ENCODE measurements at regions not wholly inside any gene's neighbourhood (a gene's known extent, or its start where the extent isn't known, plus 50 kb on each side); places are given as distances from the start of the nearest gene placed in this dataset.
"Not testable (repeated sequence)": the region's sequence is repeated elsewhere in the genome, so short reads cannot be mapped to it uniquely, and the experiment has no call there.

DNA sequence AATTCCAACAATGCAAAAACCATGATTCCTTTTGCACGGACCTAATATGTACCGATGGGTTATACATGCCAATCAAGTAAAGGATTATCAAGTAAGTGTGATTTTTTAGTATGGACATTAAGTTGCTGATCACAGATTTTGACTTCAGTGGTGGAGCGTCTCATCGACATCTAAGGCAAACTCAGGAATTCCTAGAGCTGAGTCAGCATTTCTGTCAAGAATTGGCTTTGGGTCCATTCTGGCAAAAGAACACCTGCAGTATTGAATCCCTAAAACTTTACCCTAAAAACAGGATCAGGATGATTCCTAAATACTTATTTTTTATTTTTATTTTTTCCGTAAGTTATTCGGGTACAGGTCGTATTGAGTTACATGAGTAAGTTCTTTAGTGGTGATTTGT, 83.6 kb downstream of the HPGD start:
- DNase-seq = no peak

DNA sequence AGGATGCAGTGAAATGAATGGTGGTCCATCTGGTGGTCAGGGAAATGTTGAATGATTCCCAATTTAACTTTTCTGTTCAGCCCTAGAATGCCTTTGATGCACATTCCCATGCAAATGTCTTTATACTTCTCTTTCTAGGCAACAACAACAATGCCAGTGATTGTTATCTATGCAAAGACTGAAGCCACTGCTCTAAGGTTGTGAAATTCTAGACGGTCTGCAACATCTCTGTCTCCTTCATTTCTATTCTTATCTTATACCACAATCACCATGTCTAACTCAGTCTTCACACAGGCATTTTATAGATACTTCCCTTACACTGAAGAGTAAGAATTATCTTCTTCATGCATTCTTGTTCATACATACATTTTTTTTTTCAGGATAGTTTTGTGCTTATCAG, 84.5 kb downstream of the HPGD start:
- DNase-seq = no peak

DNA sequence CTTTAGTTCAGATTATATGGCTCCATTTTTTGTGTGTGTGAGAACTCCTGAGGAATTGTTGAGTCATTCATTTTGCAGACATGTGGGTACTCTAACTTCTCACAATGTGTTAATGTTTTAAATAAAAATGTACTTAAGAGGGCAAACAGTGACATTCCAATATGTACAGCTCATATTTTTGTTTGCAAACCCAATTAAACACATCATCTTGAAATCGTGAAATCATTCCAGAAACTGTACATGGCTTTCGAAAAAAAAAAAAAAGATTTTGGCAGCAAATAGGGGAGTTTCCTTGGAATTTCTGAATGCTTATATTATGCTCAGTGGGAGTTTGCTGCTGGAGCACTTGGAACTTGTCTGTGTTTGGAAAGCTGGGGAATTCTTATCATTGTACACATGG, 85.0 kb downstream of the HPGD start:
- no peak for DNase-seq

DNA sequence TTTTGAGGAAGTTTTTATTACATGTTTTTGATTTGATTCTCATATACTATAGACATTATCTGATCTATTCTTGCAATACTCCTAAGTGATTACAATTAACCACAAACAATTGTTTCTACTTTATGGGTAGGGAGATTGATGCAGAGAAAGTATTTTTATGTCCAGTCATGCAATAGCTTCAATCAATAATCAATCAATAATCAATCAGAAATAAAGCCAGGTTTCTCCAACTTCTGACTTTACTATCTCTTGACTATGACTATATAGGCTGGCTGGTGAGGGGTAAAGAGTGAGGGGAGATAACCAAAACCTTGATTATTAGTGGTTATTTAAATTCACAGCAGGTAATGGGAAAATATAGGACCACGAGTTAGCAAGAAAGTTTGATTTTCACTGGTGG, 85.9 kb downstream of the HPGD start:
- DNase-seq = no peak

DNA sequence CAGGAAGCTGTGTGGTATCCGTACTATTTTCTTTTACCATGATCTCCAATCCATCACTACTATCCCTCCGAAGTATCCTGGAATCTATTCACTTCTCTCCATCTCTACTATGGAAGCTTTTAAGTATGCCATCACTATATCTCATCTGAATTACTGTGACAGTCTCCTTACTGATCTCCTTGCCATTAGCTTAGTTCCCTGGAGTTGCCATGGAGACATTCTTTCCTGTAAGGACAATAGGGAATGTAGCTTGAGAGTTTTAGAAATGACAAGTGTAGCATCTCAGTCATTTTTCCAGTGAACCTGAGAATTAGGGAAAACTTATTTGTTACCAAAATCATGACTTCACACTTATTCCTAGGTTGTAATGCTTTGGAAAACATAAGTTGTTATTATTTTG, 86.3 kb downstream of the HPGD start:
- DNase-seq = no peak

- no peak for DNase-seq
These were observed 87.8 kb downstream of the HPGD start for GRCh38 chr4:174434455-174434854.

DNA sequence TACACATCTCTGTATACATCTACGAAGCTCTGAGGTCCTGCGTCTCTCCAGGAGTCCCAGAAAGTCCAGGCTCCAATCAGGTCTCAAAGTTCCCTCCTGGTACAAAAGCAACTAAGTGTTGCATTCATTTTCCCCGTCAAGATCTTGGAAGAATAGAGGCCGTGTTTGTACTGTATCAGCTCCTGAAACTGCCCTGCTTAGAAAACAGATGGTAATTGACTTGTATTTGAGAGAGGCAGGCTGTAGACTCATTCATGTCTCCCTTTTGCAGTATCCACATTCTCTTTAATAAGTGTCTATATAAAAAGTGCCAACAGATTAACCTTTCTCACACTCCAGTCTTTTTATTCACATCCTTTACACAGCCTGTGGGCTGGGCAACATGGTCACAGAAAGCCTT, 91.7 kb downstream of the HPGD start:
- DNase-seq = no peak

GRCh38 chr4:174429701-174430410, 92.4 kb downstream of the HPGD start:
- no peak for DNase-seq

DNA sequence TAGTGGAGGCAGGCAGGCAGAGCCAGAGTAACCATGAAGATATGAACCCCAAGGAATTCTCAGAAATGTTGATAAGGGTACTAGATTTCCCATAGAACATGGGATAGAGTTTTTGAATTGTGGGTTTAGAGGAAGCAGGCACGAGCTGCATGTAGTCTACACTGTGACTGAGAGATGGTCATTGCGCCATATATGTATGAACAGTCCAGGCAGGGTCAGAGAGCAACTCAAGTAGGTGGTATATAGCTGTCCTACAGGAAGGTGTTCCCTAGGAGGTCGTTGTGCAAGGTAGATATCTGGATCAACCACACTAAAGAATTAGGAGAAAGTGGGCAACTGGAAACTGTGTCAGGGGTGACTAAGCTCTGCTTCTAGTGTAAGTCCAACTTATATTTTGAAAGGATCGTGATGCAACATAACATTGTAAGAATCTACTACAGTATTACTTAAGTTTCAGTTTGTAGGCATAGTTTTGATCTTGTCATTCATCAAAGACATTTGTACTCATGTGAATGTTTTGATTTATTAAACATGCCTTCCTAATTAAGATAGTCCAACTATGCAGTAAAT, 94.6 kb downstream of the HPGD start:
- DNase-seq = peak; percentile 54

- no peak for DNase-seq
These were observed 96.6 kb downstream of the HPGD start for GRCh38 chr4:174425669-174426068.

DNA sequence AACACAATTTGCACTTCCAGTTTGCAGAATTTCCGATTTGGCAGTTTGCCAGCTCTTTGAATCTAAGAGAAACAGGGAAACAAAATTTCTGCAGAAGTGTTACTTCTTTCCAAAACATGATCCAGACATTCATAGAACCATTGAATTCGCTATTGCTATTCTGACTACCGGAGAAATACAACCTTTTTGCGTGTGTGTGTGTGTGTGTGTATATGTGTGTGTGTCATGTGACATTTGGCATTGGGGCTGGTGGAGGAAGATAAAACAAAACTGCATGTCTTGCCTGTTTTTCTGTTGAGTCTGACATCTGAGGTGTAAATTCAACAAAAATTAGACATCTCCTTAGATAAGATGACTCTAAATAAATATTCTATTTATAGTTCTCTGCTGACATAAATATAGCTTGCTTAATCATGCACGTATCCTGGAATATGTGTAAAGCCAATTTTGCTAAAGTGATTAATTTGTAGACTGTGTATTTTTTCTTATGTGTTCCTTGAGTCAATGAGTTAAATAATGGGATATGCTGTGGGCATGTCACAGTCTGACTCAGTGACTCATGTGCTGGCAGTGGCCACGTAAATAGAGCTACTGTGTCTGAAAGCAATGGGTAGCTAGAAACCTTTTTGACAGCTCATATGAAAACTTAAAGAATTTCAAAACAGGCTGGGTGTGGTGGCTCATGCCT, 98.9 kb downstream of the HPGD start:
- peak; percentile 80 for DNase-seq

DNA sequence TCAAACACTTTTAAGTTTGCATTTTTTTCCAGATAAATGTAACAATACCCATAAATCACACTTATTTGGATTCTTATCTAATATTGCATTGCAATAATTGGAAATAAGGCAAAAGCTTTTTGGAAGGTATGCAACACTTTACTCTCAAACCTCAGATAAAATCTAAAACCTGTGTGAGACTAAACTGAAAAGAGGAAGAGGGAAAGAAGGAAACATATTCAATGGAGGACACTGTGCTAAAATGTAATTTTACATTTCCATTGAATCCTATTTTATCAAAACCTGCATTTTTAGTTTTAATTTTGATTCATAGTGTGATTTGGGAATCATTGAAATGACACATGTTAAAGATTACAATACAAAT, 99.4 kb downstream of the HPGD start:
- no peak for DNase-seq

GRCh38 chr4:174420316-174420715, 102.0 kb downstream of the HPGD start:
- no peak for DNase-seq

DNA sequence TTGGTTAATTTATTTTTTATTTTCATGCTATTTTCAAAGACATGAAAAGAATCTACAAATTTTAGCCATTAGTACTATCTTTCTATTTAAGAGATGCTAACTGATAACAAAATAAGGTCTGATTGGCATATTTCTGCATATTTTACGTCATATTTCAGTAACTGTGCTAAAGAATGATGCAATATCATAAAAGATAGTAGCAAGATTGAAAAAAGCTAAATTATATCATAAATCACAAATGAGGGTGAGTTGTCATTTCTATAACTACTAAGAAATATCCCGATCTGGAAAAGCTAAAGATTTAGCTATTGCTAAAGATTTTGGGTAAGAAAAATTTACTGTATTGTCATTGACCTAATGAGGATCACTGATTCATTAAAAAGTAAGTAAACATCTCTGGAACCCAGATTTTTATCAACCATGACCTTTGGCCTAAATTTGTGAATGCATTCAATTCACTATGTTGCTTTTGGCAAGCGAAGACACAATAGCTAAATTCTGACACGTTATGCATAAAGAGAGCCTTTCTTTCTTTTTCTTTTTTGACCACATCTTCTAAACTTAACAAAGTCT, 103.6 kb downstream of the HPGD start:
- DNase-seq = no peak

GRCh38 chr4:174408841-174409552, 113.3 kb downstream of the HPGD start:
- DNase-seq = no peak

- DNase-seq = no peak
These were observed 115.9 kb downstream of the HPGD start for GRCh38 chr4:174406383-174406782.

DNA sequence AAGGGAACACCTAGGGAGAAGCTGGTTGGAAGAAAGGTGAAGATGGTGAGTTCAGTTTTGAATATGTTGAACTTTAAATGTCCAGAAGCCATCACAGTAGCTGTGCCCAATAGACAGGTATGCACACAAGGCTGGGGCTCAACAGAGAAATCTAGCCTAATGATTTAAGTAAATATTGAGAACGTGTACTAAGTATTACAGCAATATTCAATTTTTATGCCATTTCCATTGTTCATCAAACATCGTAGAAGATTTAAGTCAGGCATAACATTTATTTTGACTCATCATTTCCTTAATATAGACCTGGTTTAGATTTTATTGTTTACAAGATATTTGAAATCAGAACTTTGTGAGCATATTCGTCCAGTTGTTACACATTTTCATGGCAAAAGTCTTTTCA, 116.4 kb downstream of the HPGD start:
- no peak for DNase-seq

DNA sequence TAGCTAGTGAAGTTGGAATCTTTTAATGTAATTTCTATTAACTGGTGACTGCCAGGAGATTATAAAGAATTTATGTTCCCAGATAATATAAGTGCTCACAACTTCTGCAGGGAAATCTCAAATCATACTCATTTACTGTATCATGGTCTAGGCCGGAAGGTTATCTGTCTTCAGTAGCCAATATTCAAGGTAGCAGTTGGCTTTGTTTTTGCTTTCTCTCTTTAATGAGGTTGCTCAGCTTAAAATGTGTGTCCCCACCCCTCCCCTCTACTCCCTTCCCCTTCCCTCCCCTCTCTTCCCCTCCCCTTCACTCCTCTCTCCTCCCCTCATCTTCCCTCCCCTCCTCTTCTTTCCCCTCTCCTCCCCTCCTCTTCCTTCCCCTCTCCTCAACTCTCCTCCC, 117.6 kb downstream of the HPGD start:
- DNase-seq = no peak

DNA sequence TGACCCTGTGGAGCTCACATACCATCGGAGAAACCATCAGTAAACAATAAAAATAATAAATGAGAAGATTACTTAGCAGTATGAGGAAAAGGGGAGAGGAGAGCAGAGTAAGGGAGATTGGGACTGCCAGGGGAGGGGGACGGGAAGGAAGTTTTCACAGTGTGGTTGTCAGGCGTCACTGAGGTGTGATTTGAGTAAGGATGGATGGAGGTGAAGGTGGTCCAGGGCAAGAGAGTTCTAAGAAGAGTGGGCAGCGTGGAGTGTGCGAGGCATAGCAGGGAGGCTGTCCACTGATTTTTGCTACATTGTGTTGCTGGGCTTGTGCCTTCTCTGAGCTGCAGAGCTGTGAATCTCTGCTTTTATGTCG, 119.1 kb downstream of the HPGD start:
- no peak for DNase-seq

DNA sequence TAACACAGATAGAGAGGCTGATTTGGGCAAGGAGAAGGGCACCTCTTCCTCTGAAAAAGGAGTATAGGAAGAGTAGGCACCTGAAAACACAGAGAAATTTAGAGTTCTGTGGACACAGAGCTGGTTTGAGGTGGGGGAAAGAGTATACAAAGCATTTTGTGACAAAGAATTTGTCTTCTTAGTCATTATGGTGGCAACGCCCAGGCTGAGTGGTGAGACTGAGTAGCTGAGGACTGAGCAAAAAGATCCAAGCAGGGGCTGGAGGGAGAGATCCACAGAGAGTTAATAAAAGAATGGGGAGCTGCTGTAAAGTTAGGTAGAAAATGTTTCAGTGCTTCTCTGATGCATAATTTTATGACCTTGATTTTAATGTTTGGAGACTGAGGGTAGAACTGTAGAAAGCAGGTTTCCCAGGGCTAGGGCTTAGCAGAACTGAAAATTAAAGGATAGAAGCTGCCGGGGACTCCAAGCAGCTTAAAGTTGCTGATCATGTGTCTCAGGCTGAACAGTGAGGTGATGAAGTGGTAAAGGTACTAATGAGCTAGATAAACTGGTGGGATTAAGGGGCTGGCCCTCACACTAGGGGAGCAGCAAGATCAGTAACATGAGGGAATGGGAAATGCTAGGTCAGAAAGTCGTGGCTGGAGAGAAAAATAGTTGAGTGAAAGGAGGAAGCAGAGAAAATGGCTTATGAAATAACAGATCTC, 118.9 kb downstream of the CEP44 start:
- DNase-seq = no peak

- no peak for DNase-seq
These were observed 117.9 kb downstream of the CEP44 start for GRCh38 chr4:174401471-174402130.

DNA sequence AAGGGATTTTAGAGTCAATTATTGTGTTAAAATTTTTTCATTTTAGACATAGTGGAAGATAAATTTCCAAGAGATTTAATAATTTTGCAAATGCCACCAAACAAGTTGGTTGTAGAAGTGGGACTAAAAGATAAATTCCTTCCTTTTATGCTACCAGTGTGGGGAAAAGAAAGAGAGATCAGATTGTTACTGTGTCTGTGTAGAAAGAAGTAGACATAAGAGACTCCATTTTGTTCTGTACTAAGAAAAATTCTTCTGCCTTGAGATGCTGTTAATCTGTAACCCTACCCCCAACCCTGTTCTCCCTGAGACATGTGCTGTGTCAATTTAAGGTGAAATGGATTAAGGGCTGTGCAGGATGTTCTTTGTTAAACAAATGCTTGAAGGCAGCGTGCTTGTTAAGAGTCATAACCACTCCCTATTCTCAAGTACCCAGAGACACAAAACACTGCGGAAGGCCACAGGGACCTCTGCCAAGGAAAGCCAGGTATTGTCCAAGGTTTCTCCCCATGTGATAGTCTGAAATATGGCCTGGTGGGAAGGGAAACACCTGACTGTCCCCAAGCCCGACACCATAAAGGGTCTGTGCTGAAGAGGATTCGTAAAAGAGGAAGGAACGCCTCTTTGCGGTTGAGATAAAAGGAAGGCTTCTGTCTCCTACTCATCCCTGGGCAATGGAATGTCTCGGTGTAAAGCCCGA, 117.0 kb downstream of the CEP44 start:
- DNase-seq = not testable (repeated sequence)

Measured in suppressor macrophage treated with lipopolysaccharide for 4 hours (primary cell).